Caki2 (cell line): ENCODE measurements at regions not wholly inside any gene's neighbourhood (a gene's known extent, or its start where the extent isn't known, plus 50 kb on each side); places are given as distances from the start of the nearest gene placed in this dataset.

Source experiments
- DNase-seq: peaks from one replicate; pipeline ENCODE4 v3.0.0-alpha.2; 2015; ENCODE audit warnings: low read depth
- in situ Hi-C: cut with HindIII; loops from 2 replicates; pipeline ENCODE4 v1.10.0; 2016; ENCODE audit warnings: low sequenced_read_pairs, low pct_unique_long_range_greater_than_20kb, mixed read lengths

GRCh38 chr2:105655244-105655643, 89.5 kb upstream of the NCK2 start:
- in situ Hi-C loops, result no loop called here
- DNase-seq, result no peak

- no peak for DNase-seq
- in situ Hi-C loops, result no loop called here
Measured at GRCh38 chr2:105654474-105655004, 90.2 kb upstream of the NCK2 start.

GRCh38 chr2:105653302-105653701, 91.4 kb upstream of the NCK2 start:
- in situ Hi-C loops, result no loop called here
- DNase-seq, result no peak

- DNase-seq, result no peak
- in situ Hi-C loops, result no loop called here
Measured at GRCh38 chr2:105652014-105652796, 92.5 kb upstream of the NCK2 start.

GRCh38 chr2:105649534-105649933, 95.2 kb upstream of the NCK2 start:
- in situ Hi-C loops, result no loop called here
- no peak for DNase-seq

- DNase-seq, result no peak
- in situ Hi-C loops, result no loop called here
Measured at GRCh38 chr2:105647731-105648130, 97.0 kb upstream of the NCK2 start.

- in situ Hi-C loops, result no loop called here
- DNase-seq, result no peak
Measured at GRCh38 chr2:105646774-105647076, 98.0 kb upstream of the NCK2 start.

GRCh38 chr2:105645938-105646773, 98.6 kb upstream of the NCK2 start:
- no peak for DNase-seq
- in situ Hi-C loops, result no loop called here

- no peak for DNase-seq
- in situ Hi-C loops, result no loop called here
Measured at GRCh38 chr2:105645031-105645937, 99.4 kb upstream of the NCK2 start.

- in situ Hi-C loops, result no loop called here
- no peak for DNase-seq
Measured at GRCh38 chr2:105644174-105644980, 100.3 kb upstream of the NCK2 start.

GRCh38 chr2:105643405-105644173, 101.1 kb upstream of the NCK2 start:
- no peak for DNase-seq
- in situ Hi-C loops, result no loop called here

GRCh38 chr2:105641389-105641811, 103.3 kb upstream of the NCK2 start:
- in situ Hi-C loops, result no loop called here
- DNase-seq, result no peak

GRCh38 chr2:105640246-105640645, 104.5 kb upstream of the NCK2 start:
- in situ Hi-C loops, result no loop called here
- DNase-seq, result no peak

- no peak for DNase-seq
- in situ Hi-C loops, result no loop called here
Measured at GRCh38 chr2:105636109-105636740, 108.5 kb upstream of the NCK2 start.

GRCh38 chr2:105635564-105635963, 109.1 kb upstream of the NCK2 start:
- in situ Hi-C loops, result no loop called here
- no peak for DNase-seq

GRCh38 chr2:105634198-105634597, 110.5 kb upstream of the NCK2 start:
- in situ Hi-C loops, result no loop called here
- no peak for DNase-seq

GRCh38 chr2:105631922-105632321, 112.8 kb upstream of the NCK2 start:
- in situ Hi-C loops, result no loop called here
- no peak for DNase-seq
